ENCODE measurements at regions not wholly inside any gene's neighbourhood (a gene's known extent, or its start where the extent isn't known, plus 50 kb on each side); places are given as distances from the start of the nearest gene placed in this dataset.

DNA sequence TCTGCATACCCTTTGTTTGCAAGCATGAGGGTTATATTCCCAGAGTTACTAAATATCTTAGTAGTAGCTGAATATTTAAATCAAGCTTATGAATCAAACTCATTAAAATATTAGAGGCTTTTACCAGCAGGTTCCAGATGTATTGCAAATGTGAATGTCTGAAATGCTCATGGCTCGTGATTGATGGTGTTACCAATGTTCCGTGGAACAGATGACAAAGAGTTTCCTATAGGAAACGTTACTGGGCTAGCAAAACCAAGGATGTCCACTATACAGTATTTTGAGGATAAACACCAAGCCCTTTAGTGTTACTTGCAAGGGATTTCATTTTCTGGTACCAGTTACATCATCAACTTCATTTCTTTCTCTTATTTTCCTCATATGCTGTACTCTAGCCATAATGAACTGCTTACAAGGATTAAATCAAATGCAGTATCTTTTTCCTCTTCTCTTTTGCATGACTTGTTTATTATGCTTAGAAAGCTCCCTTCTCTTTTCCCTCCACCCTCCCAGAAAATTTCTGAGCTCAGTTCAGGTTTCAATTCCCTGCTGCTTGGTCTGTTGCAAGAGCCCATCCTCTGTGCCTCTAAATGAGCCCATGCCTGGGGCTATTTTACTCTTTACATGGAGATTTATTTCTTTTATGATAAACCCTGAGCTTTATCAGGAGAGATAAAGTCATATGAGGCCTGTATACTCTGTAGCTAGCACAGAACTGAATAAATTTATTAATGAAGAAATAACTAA lies 1537.1 kb upstream of the GOT2 start:
- no peak for DNase-seq (ENCODE audit: extremely low read depth, insufficient read length)
- Histone ChIP-seq H3K27me3 (replicated peaks; ENCODE audit: control insufficient read depth, insufficient read depth, low read length) (no peaks in the 10 kb centered on the region), H3K4me3 (replicated peaks; ENCODE audit: low read depth, low read length) (no peak overlapping the region), H3K36me3 (ENCODE audit: control insufficient read depth, insufficient read depth, low read length) (no peaks in the 10 kb centered on the region)
- TF ChIP-seq, protein P1, sequence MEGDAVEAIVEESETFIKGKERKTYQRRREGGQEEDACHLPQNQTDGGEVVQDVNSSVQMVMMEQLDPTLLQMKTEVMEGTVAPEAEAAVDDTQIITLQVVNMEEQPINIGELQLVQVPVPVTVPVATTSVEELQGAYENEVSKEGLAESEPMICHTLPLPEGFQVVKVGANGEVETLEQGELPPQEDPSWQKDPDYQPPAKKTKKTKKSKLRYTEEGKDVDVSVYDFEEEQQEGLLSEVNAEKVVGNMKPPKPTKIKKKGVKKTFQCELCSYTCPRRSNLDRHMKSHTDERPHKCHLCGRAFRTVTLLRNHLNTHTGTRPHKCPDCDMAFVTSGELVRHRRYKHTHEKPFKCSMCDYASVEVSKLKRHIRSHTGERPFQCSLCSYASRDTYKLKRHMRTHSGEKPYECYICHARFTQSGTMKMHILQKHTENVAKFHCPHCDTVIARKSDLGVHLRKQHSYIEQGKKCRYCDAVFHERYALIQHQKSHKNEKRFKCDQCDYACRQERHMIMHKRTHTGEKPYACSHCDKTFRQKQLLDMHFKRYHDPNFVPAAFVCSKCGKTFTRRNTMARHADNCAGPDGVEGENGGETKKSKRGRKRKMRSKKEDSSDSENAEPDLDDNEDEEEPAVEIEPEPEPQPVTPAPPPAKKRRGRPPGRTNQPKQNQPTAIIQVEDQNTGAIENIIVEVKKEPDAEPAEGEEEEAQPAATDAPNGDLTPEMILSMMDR (IDR thresholded peaks at IDR 0.05; ENCODE audit: insufficient read depth, low read length, poor library complexity, severe bottlenecking): no peak

DNA sequence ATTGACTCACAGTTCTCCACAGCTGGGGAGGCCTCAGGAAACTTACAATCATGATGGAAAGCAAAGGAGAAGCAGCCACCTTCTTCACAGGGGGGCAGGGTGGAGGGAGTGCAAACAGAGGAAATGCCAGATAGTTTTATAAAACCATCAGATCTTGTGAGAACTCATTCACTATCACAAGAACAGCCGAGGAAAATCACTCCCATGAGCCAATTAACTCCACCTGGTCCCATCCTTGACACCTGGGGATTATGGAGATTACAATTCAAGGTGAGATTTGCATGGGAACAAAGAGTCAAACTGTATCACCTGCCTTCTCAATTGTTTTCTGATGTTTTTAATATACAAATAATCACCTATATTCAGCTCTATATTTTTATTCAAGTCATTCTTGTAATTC lies 1527.3 kb upstream of the GOT2 start:
- no peak for DNase-seq (ENCODE audit: extremely low read depth, insufficient read length)
- TF ChIP-seq, protein P1 (IDR thresholded peaks at IDR 0.05; ENCODE audit: insufficient read depth, low read length, poor library complexity, severe bottlenecking): no peak
- H3K4me3 ChIP-seq (replicated peaks; ENCODE audit: low read depth, low read length): no peak overlapping the region
- H3K27me3 ChIP-seq (replicated peaks; ENCODE audit: control insufficient read depth, insufficient read depth, low read length): no peaks in the 10 kb centered on the region
- H3K36me3 ChIP-seq (ENCODE audit: control insufficient read depth, insufficient read depth, low read length): no peaks in the 10 kb centered on the region

DNA sequence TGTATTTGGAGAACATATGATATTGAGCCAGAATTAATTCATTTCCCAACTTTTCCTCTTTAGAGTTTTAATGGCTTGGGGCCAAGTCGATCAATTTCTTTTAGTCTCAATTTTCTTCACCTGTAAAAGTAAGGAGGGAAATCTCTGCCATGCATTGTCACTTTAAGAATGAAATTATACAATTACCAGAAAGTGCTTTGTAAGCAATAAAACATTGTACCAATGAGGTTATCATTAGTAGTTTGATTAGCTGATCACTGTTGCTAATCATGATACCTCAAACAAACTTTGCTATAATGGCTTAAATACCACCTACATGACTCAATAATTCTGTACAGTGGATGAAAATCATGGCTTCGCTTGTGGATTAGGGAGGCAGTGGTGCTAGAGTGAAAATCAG lies 1525.8 kb upstream of the GOT2 start:
- Histone ChIP-seq H3K36me3 (ENCODE audit: control insufficient read depth, insufficient read depth, low read length) (no peaks in the 10 kb centered on the region), H3K27me3 (replicated peaks; ENCODE audit: control insufficient read depth, insufficient read depth, low read length) (no peaks in the 10 kb centered on the region), H3K4me3 (replicated peaks; ENCODE audit: low read depth, low read length) (no peak overlapping the region)
- TF ChIP-seq, protein P1 (IDR thresholded peaks at IDR 0.05; ENCODE audit: insufficient read depth, low read length, poor library complexity, severe bottlenecking): no peak
- no peak for DNase-seq (ENCODE audit: extremely low read depth, insufficient read length)

DNA sequence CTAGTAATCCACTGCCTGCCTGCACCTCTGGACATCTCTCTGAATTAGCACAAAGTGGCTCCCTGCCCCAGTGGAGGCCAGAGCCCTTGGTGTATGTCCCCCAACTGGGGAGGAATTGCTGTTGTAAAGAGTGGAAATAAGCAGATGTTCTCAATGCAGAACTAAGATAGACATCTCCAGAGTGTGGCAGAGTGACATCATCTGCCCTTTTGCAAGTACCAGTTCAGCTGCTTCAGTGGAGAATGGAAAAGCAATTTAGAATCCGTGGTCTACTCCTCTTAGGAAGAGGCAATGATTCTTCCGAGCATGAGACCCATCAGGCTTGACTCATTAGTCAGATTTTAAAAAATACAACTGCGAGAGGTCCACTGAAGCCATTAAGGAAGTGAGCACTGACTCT lies 1512.0 kb upstream of the GOT2 start:
- no peak overlapping the region for H3K4me3 ChIP-seq (replicated peaks; ENCODE audit: low read depth, low read length)
- no peak for DNase-seq (ENCODE audit: extremely low read depth, insufficient read length)
- TF ChIP-seq, protein P1 (IDR thresholded peaks at IDR 0.05; ENCODE audit: insufficient read depth, low read length, poor library complexity, severe bottlenecking): no peak
- no peaks in the 10 kb centered on the region for H3K27me3 ChIP-seq (replicated peaks; ENCODE audit: control insufficient read depth, insufficient read depth, low read length)
- no peaks in the 10 kb centered on the region for H3K36me3 ChIP-seq (ENCODE audit: control insufficient read depth, insufficient read depth, low read length)

DNA sequence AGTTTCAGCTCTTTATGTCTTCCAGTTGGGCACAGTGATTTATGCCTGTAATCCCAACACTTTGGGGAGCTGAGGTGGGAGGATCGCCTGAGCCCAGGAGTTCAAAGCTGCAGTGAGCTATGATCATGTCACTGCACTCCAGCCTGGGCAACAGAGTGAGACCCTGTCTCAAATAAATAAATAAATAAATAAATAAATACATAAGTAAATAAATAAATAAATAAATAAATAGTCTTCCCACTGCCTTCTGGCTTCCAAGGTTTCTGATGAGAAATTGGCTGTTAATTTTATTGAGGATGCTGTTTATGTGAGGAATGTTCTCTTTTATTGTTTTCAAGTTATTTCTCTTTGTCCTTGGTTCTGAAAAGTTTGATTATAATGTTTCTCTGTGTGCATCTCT lies 1507.6 kb upstream of the GOT2 start:
- no peaks in the 10 kb centered on the region for H3K27me3 ChIP-seq (replicated peaks; ENCODE audit: control insufficient read depth, insufficient read depth, low read length)
- DNase-seq (ENCODE audit: extremely low read depth, insufficient read length): no peak
- H3K36me3 ChIP-seq (ENCODE audit: control insufficient read depth, insufficient read depth, low read length): no peaks in the 10 kb centered on the region
- TF ChIP-seq, protein P1 (IDR thresholded peaks at IDR 0.05; ENCODE audit: insufficient read depth, low read length, poor library complexity, severe bottlenecking): no peak
- no peak overlapping the region for H3K4me3 ChIP-seq (replicated peaks; ENCODE audit: low read depth, low read length)

DNA sequence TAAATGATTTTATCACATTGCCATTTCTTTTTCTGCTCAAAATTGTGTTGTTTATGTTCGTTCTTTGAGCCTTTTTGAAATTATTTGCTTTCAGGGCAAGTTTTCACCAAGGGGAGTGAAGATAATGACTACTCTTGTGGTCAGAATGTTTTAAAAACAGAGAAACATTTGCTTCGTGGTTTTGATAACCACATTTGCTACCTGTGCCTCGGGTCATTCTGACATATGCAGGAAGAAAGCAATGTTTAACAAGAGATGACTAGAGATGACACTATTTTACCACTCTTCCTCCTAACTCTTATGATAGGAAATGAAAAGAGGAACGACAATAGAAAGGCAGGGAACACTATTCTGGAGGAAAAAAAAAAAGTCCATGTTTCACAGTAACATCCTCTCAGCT lies 1496.5 kb upstream of the GOT2 start:
- DNase-seq (ENCODE audit: extremely low read depth, insufficient read length): no peak
- Histone ChIP-seq H3K27me3 (replicated peaks; ENCODE audit: control insufficient read depth, insufficient read depth, low read length) (no peaks in the 10 kb centered on the region), H3K36me3 (ENCODE audit: control insufficient read depth, insufficient read depth, low read length) (no peaks in the 10 kb centered on the region), H3K4me3 (replicated peaks; ENCODE audit: low read depth, low read length) (no peak overlapping the region)
- TF ChIP-seq, protein P1 (IDR thresholded peaks at IDR 0.05; ENCODE audit: insufficient read depth, low read length, poor library complexity, severe bottlenecking): no peak

Measured in GM06990 (cell line).